DMS 273 treated with DMSO at 0.1 percent for 48 hours (cell line): ENCODE measurements at regions not wholly inside any gene's neighbourhood (a gene's known extent, or its start where the extent isn't known, plus 50 kb on each side); places are given as distances from the start of the nearest gene placed in this dataset.

Experiments
- DNase-seq: peaks from one replicate; lab custom pipeline; 2025; lab: John Stamatoyannopoulos, UW

- DNase-seq = no peak
These were observed 64.7 kb upstream of the EXOC1L start for GRCh38 chr4:55754754-55755350.

GRCh38 chr4:55756208-55756607 is 63.4 kb upstream of the EXOC1L start:
- no peak for DNase-seq

- DNase-seq = no peak
These were observed 62.1 kb upstream of the EXOC1L start for GRCh38 chr4:55757356-55757952.

GRCh38 chr4:55758066-55758465 is 61.5 kb upstream of the EXOC1L start:
- no peak for DNase-seq

GRCh38 chr4:55758570-55758969 is 61.0 kb upstream of the EXOC1L start:
- peak; percentile 96 for DNase-seq

GRCh38 chr4:55762819-55763218 is 56.8 kb upstream of the EXOC1L start:
- DNase-seq = peak; percentile 29

GRCh38 chr4:55763996-55764395 is 55.6 kb upstream of the EXOC1L start:
- no peak for DNase-seq

- no peak for DNase-seq
These were observed 54.5 kb upstream of the EXOC1L start for GRCh38 chr4:55765070-55765469.

- DNase-seq = no peak
These were observed 51.3 kb upstream of the EXOC1L start for GRCh38 chr4:55768291-55768690.
